ENCODE measurements at regions not wholly inside any gene's neighbourhood (a gene's known extent, or its start where the extent isn't known, plus 50 kb on each side); places are given as distances from the start of the nearest gene placed in this dataset.

GRCh38 chr18:45231617-45232016 is 383.7 kb upstream of the SLC14A2 start:
- no peak for DNase-seq

- no peak for DNase-seq
These were observed 383.2 kb upstream of the SLC14A2 start for GRCh38 chr18:45232061-45232460.

GRCh38 chr18:45236676-45237075 is 378.6 kb upstream of the SLC14A2 start:
- no peak for DNase-seq

- no peak for DNase-seq
These were observed 377.8 kb upstream of the SLC14A2 start for GRCh38 chr18:45237343-45238098.

GRCh38 chr18:45241271-45241670 is 374.0 kb upstream of the SLC14A2 start:
- DNase-seq, result no peak

- DNase-seq, result no peak
These were observed 373.2 kb upstream of the SLC14A2 start for GRCh38 chr18:45241982-45242565.

- no peak for DNase-seq
These were observed 371.8 kb upstream of the SLC14A2 start for GRCh38 chr18:45243340-45244110.

- DNase-seq, result no peak
These were observed 370.2 kb upstream of the SLC14A2 start for GRCh38 chr18:45245091-45245511.

- no peak for DNase-seq
These were observed 366.9 kb upstream of the SLC14A2 start for GRCh38 chr18:45248240-45248903.

- no peak for DNase-seq
These were observed 366.0 kb upstream of the SLC14A2 start for GRCh38 chr18:45249246-45249661.

GRCh38 chr18:45250479-45250878 is 364.8 kb upstream of the SLC14A2 start:
- DNase-seq, result no peak

- DNase-seq, result no peak
These were observed 364.0 kb upstream of the SLC14A2 start for GRCh38 chr18:45251236-45251635.

- no peak for DNase-seq
These were observed 362.8 kb upstream of the SLC14A2 start for GRCh38 chr18:45252474-45252873.

- DNase-seq, result no peak
These were observed 362.2 kb upstream of the SLC14A2 start for GRCh38 chr18:45253056-45253565.

- DNase-seq, result no peak
These were observed 361.1 kb upstream of the SLC14A2 start for GRCh38 chr18:45253973-45254708.

- no peak for DNase-seq
These were observed 360.6 kb upstream of the SLC14A2 start for GRCh38 chr18:45254709-45255082.

GRCh38 chr18:45255197-45255890 is 359.9 kb upstream of the SLC14A2 start:
- peak in 1 of 2 experiments; percentile 1 for DNase-seq

- no peak for DNase-seq
These were observed 355.2 kb upstream of the SLC14A2 start for GRCh38 chr18:45260125-45260524.

- DNase-seq, result no peak
These were observed 349.3 kb upstream of the SLC14A2 start for GRCh38 chr18:45266023-45266422.

GRCh38 chr18:45267622-45268021 is 347.7 kb upstream of the SLC14A2 start:
- no peak for DNase-seq

- no peak for DNase-seq
These were observed 346.7 kb upstream of the SLC14A2 start for GRCh38 chr18:45268583-45268982.

GRCh38 chr18:45270289-45270771 is 344.9 kb upstream of the SLC14A2 start:
- no peak for DNase-seq
